Epithelial cell of esophagus (primary cell): ENCODE measurements at regions not wholly inside any gene's neighbourhood (a gene's known extent, or its start where the extent isn't known, plus 50 kb on each side); places are given as distances from the start of the nearest gene placed in this dataset.
A peak's percentile ranks its signal among the peaks of the same experiment; 100 is the strongest.

ENCODE experiments used
- DNase-seq: peaks from one replicate; pipeline ENCODE4 v3.0.0; 2010; ENCODE audit warnings: low read depth
- H3K4me3 ChIP-seq: 2 replicates; pipeline ENCODE4 v1.5.1; 2011; ENCODE audit warnings: mild to moderate bottlenecking, low read length, control low read depth
- CTCF ChIP-seq: IDR thresholded peaks from 2 replicates; pipeline ENCODE4 v1.5.1; 2011; ENCODE audit warnings: low read depth, mild to moderate bottlenecking, low read length, control low read depth, inconsistent platforms; ENCODE audit not compliant: insufficient read depth; ENCODE audit errors: missing control alignments

- TF ChIP-seq CTCF: no peak
These were observed 111.5 kb upstream of the PHYHIPL start for GRCh38 chr10:59064759-59065539.

GRCh38 chr10:59068581-59069191 lies 107.8 kb upstream of the PHYHIPL start:
- no peak for TF ChIP-seq CTCF
- H3K4me3 ChIP-seq: no peak overlapping the region
- no peak for DNase-seq

More at GRCh38 chr10:59064759-59065539, 111.5 kb upstream of the PHYHIPL start:
- DNase-seq: no peak
- no peak overlapping the region for H3K4me3 ChIP-seq

- no peak overlapping the region for H3K4me3 ChIP-seq
- no peak for TF ChIP-seq CTCF
- peak; percentile 76 for DNase-seq
These were observed 104.4 kb upstream of the PHYHIPL start for GRCh38 chr10:59072038-59072437.

GRCh38 chr10:59073456-59074053 lies 102.9 kb upstream of the PHYHIPL start:
- H3K4me3 ChIP-seq: no peak overlapping the region
- no peak for DNase-seq
- TF ChIP-seq CTCF: no peak

- no peak for DNase-seq
- H3K4me3 ChIP-seq: no peak overlapping the region
- no peak for TF ChIP-seq CTCF
These were observed 100.9 kb upstream of the PHYHIPL start for GRCh38 chr10:59075576-59075975.

- no peak for TF ChIP-seq CTCF
- no peak overlapping the region for H3K4me3 ChIP-seq
- no peak for DNase-seq
These were observed 98.6 kb upstream of the PHYHIPL start for GRCh38 chr10:59077855-59078254.
